Endothelial cell of umbilical vein (primary cell): ENCODE measurements at regions not wholly inside any gene's neighbourhood (a gene's known extent, or its start where the extent isn't known, plus 50 kb on each side); places are given as distances from the start of the nearest gene placed in this dataset.

Experiments
- BruUV-seq: library from RNA; stranded (reverse); fragments of 400-500 nt; replicated peaks from 2 replicates; lab custom pipeline; 2021; lab: Mats Ljungman, UMichigan
- CTCF ChIA-PET: fragments of 300-600, 350-600 bp; sonication (Branson Sonifier 250); formaldehyde crosslinking; loops from one replicate; lab custom pipeline; 2021; ENCODE audit warnings: antibody characterized with exemption, inconsistent platforms; lab: Charles Lee
- POLR2A ChIA-PET: fragments of 300-600, 350-600 bp; sonication (Branson Sonifier 250); formaldehyde crosslinking; loops from one replicate; lab custom pipeline; 2021; ENCODE audit warnings: antibody characterized with exemption, inconsistent platforms; lab: Charles Lee
- DNase-seq: peaks from one replicate; pipeline ENCODE4 v3.0.0-alpha.2; 2011; ENCODE audit warnings: low read depth, low spot score
- FAIRE-seq: peaks from 2 replicates; lab custom pipeline; 2011; peaks lifted over from hg19 to GRCh38; lab: Jason Lieb, UNC
- H2AFZ ChIP-seq: 2 replicates; pipeline ENCODE4 v1.6.0; 2012; ENCODE audit warnings: low read depth, low read length, control low read depth, inconsistent platforms
- H3K27ac ChIP-seq: 2 replicates; pipeline ENCODE4 v1.5.1; 2011; ENCODE audit warnings: low read depth, mild to moderate bottlenecking, control low read depth, low read length, moderate library complexity; ENCODE audit not compliant: insufficient read depth
- H3K27me3 ChIP-seq, 2 experiments: 2 replicates each; pipeline versions ENCODE4 v1.6.0 to v1.6.1; 2011; ENCODE audit warnings: low read length in 2 of 2, mixed read lengths in 1 of 2; ENCODE audit not compliant: control insufficient read depth in 2 of 2, insufficient read depth in 2 of 2
- H3K36me3 ChIP-seq, 2 experiments: 2 replicates in 1 of 2; 3 replicates in 1 of 2; pipeline ENCODE4 v1.5.1; 2011; ENCODE audit warnings: low read length in 2 of 2, mild to moderate bottlenecking in 1 of 2, moderate library complexity in 1 of 2; ENCODE audit not compliant: control insufficient read depth in 2 of 2, insufficient read depth in 2 of 2; ENCODE audit errors: extremely low read depth in 1 of 2
- H3K4me1 ChIP-seq: 3 replicates; pipeline ENCODE4 v1.5.1; 2011; ENCODE audit warnings: mild to moderate bottlenecking, low read length; ENCODE audit not compliant: control insufficient read depth, insufficient read depth; ENCODE audit errors: extremely low read depth
- H3K4me2 ChIP-seq: 2 replicates; pipeline ENCODE4 v1.6.1; 2011; ENCODE audit warnings: low read length, control low read depth, mixed read lengths; ENCODE audit not compliant: insufficient read depth
- H3K4me3 ChIP-seq, 3 experiments: fragments of 200-600 bp in 1 of 3; sonication (generic), shearing (Covaris generic) in 1 of 3; replicated peaks in 1 of 3; 2 replicates each; pipeline ENCODE4 v1.5.1; 2011 to 2016; ENCODE audit warnings: control low read depth in 3 of 3, low read length in 3 of 3, mild to moderate bottlenecking in 2 of 3, inconsistent platforms in 1 of 3, low read depth in 1 of 3, moderate library complexity in 1 of 3; ENCODE audit not compliant: insufficient read depth in 1 of 3
- H3K79me2 ChIP-seq: 2 replicates; pipeline ENCODE4 v1.6.0; 2012; ENCODE audit warnings: low read length, inconsistent platforms; ENCODE audit not compliant: control insufficient read depth, insufficient read depth
- H3K9ac ChIP-seq: replicated peaks from 2 replicates; pipeline ENCODE3; 2011; ENCODE audit warnings: low read length, control low read depth; ENCODE audit not compliant: insufficient read depth; ENCODE audit errors: extremely low read depth
- H3K9me1 ChIP-seq: replicated peaks from 3 replicates; pipeline ENCODE4 v1.6.0; 2011; ENCODE audit warnings: mild to moderate bottlenecking, low read length; ENCODE audit not compliant: control insufficient read depth, insufficient read depth; ENCODE audit errors: extremely low read depth
- H3K9me3 ChIP-seq: replicated peaks from 2 replicates; pipeline ENCODE4 v1.5.1; 2012; ENCODE audit warnings: low read length, inconsistent platforms; ENCODE audit not compliant: control insufficient read depth, insufficient read depth
- H4K20me1 ChIP-seq: replicated peaks from 2 replicates; pipeline ENCODE3; 2011; ENCODE audit warnings: mild to moderate bottlenecking, low read length; ENCODE audit not compliant: control insufficient read depth, insufficient read depth; ENCODE audit errors: extremely low read depth
- EZH2 ChIP-seq: IDR thresholded peaks from 2 replicates; pipeline ENCODE4 v1.6.1; 2012; ENCODE audit warnings: borderline replicate concordance, low read depth, mild to moderate bottlenecking, moderate library complexity, low read length, inconsistent platforms; ENCODE audit not compliant: severe bottlenecking
- FOS ChIP-seq: IDR thresholded peaks from 2 replicates; pipeline ENCODE4 v1.6.1; 2011; ENCODE audit warnings: mild to moderate bottlenecking, low read length, moderate library complexity, borderline replicate concordance; ENCODE audit not compliant: insufficient read depth
- GATA2 ChIP-seq: IDR thresholded peaks from 2 replicates; pipeline ENCODE4 v1.7.0; 2011; ENCODE audit warnings: low read depth, mild to moderate bottlenecking, moderate library complexity, mixed read lengths, low read length; ENCODE audit not compliant: insufficient read length, insufficient read depth
- JUN ChIP-seq: IDR thresholded peaks from 2 replicates; pipeline ENCODE4 v1.6.1; 2011; ENCODE audit warnings: borderline replicate concordance, low read depth; ENCODE audit not compliant: insufficient read length, insufficient read depth
- MYC ChIP-seq: IDR thresholded peaks from one replicate; pipeline ENCODE4 v1.6.1; 2011; ENCODE audit warnings: mild to moderate bottlenecking, low read depth, low read length
- POLR2A ChIP-seq: IDR thresholded peaks from 2 replicates; pipeline ENCODE4 v1.6.1; 2012; ENCODE audit warnings: low read depth, mild to moderate bottlenecking, control low read depth, low read length
- POLR2AphosphoS5 ChIP-seq: IDR thresholded peaks from 2 replicates; pipeline ENCODE4 v1.6.1; 2012; ENCODE audit warnings: low read depth, mild to moderate bottlenecking, control low read depth, low read length, moderate library complexity; ENCODE audit not compliant: insufficient read depth
- dilution Hi-C: fragments of 300-500 bp; cut with MboI; formaldehyde crosslinking; loops from one replicate; pipeline ENCODE4 v1.15.0; 2019; ENCODE audit warnings: low sequenced_read_pairs; ENCODE audit not compliant: extremely low pct_ligation_motif_present
- intact Hi-C: fragments of 100-400 bp; cut with micrococcal nuclease; formaldehyde crosslinking; loops from one replicate; pipeline ENCODE4 v1.10.0; 2022
- TF ChIP-seq, protein P1 (sequence below), 2 donors: IDR thresholded peaks; 1 replicate in 1 of 2; 2 replicates in 1 of 2; pipeline ENCODE4 v1.5.1; 2011; ENCODE audit warnings: low read length in 2 of 2, mild to moderate bottlenecking in 2 of 2, moderate library complexity in 2 of 2, control low read depth in 1 of 2, inconsistent platforms in 1 of 2, low read depth in 1 of 2; ENCODE audit not compliant: insufficient read depth in 1 of 2; ENCODE audit errors: extremely low read depth in 1 of 2
- TF ChIP-seq, protein P2 (sequence below): IDR thresholded peaks from 2 replicates; pipeline ENCODE4 v1.6.1; 2011; ENCODE audit not compliant: insufficient read depth, insufficient read length

DNA sequence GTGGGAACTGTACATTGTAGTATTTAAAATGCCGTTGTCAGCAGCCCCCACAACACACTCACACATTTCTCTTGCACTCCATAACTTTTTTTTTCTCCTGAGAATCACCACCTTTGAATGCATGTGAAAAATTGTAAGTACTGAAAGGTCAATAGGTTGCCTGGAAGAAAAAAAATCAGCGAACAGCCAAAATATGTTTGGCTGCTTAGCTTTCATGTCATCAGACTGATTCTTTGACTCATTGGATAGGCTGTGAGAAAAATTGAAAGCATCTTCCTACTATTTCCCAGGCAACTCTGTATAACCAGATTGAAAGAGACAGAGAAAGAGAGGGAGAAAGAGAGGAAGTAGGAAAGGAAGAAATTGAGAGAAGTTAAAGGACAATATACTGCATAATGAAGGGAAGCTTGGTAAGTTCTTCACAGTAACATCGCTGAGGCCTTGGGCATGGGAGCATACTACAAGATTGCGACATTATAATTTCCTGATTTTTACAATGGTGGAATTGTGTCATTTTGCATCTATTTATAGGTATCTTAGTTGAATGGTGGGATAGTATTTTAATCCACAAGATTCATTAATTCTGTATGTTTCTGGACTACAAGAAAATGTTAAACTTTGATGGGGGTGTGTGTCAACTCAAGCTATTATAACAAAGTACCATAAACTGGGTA, 249.3 kb upstream of the KCND2 start:
- no peaks in the 10 kb centered on the region for H3K4me1 ChIP-seq
- H3K79me2 ChIP-seq = no peaks in the 10 kb centered on the region
- no peak overlapping the region for H3K27ac ChIP-seq
- BruUV-seq = no TSS peak
- dilution Hi-C loops (no loop called here), intact Hi-C loops (no loop called here)
- no peak overlapping the region for H3K4me2 ChIP-seq
- no peaks in the 10 kb centered on the region for H3K36me3 ChIP-seq
- H4K20me1 ChIP-seq = no peaks in the 10 kb centered on the region
- H2AFZ ChIP-seq = no peak overlapping the region
- H3K4me3 ChIP-seq = no peak overlapping the region
- CTCF ChIA-PET = no interaction called here
- POLR2A ChIA-PET = no interaction called here
- no peaks in the 10 kb centered on the region for H3K9me3 ChIP-seq
- FAIRE-seq (no peak), DNase-seq (no peak)
- H3K27me3 ChIP-seq = no peaks in the 10 kb centered on the region
- TF ChIP-seq POLR2AphosphoS5 = no peak
- no peak for TF ChIP-seq FOS
- TF ChIP-seq, protein P1, sequence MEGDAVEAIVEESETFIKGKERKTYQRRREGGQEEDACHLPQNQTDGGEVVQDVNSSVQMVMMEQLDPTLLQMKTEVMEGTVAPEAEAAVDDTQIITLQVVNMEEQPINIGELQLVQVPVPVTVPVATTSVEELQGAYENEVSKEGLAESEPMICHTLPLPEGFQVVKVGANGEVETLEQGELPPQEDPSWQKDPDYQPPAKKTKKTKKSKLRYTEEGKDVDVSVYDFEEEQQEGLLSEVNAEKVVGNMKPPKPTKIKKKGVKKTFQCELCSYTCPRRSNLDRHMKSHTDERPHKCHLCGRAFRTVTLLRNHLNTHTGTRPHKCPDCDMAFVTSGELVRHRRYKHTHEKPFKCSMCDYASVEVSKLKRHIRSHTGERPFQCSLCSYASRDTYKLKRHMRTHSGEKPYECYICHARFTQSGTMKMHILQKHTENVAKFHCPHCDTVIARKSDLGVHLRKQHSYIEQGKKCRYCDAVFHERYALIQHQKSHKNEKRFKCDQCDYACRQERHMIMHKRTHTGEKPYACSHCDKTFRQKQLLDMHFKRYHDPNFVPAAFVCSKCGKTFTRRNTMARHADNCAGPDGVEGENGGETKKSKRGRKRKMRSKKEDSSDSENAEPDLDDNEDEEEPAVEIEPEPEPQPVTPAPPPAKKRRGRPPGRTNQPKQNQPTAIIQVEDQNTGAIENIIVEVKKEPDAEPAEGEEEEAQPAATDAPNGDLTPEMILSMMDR (IDR thresholded peaks at IDR 0.05; ENCODE audit: extremely low read depth in 1 of 2, insufficient read depth in 1 of 2, low read depth in 1 of 2, low read length in 2 of 2) = no peak
- no peak for TF ChIP-seq MYC
- no peak for TF ChIP-seq JUN
- no peak for TF ChIP-seq POLR2A
- no peak for TF ChIP-seq EZH2
- TF ChIP-seq, protein P2, sequence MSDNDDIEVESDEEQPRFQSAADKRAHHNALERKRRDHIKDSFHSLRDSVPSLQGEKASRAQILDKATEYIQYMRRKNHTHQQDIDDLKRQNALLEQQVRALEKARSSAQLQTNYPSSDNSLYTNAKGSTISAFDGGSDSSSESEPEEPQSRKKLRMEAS = no peak
- no peak for TF ChIP-seq GATA2
- H3K9me1 ChIP-seq = no peaks in the 10 kb centered on the region
- H3K9ac ChIP-seq = no peak overlapping the region
